ENCODE measurements at regions not wholly inside any gene's neighbourhood (a gene's known extent, or its start where the extent isn't known, plus 50 kb on each side); places are given as distances from the start of the nearest gene placed in this dataset.

DNA sequence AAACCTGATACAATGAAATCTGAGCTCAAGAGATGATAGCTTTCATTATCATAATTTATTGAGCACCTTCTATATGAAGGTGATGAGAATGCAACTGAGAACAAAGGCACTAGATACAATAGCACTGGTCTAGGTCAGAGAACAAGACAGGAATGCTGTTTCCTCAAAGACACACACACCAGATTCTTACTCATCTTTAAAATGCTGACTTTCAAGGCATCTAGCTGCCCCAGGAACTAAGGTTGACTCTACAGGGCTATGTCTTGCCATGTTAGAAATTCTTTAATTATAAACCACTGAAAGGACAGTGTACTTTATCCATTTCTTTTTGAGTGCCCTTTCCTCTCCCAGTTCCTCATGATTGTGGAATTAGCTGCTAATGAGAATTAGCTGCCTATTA lies 195.4 kb upstream of the RMST start:
- TF ChIP-seq TAF1 (IDR thresholded peaks at IDR 0.05; ENCODE audit: borderline replicate concordance, insufficient read depth, low read length) = no peak
- TF ChIP-seq POLR2AphosphoS5 (IDR thresholded peaks at IDR 0.05; ENCODE audit: low read depth, low read length) = no peak
- TF ChIP-seq SIN3A (IDR thresholded peaks at IDR 0.05; ENCODE audit: borderline replicate concordance, insufficient read depth, low read length) = no peak
- TF ChIP-seq FOXP2 (optimal IDR thresholded peaks at IDR 0.05; ENCODE audit: borderline replicate concordance, extremely low read depth, extremely low read length, insufficient read depth) = no peak
- TF ChIP-seq, protein P1, sequence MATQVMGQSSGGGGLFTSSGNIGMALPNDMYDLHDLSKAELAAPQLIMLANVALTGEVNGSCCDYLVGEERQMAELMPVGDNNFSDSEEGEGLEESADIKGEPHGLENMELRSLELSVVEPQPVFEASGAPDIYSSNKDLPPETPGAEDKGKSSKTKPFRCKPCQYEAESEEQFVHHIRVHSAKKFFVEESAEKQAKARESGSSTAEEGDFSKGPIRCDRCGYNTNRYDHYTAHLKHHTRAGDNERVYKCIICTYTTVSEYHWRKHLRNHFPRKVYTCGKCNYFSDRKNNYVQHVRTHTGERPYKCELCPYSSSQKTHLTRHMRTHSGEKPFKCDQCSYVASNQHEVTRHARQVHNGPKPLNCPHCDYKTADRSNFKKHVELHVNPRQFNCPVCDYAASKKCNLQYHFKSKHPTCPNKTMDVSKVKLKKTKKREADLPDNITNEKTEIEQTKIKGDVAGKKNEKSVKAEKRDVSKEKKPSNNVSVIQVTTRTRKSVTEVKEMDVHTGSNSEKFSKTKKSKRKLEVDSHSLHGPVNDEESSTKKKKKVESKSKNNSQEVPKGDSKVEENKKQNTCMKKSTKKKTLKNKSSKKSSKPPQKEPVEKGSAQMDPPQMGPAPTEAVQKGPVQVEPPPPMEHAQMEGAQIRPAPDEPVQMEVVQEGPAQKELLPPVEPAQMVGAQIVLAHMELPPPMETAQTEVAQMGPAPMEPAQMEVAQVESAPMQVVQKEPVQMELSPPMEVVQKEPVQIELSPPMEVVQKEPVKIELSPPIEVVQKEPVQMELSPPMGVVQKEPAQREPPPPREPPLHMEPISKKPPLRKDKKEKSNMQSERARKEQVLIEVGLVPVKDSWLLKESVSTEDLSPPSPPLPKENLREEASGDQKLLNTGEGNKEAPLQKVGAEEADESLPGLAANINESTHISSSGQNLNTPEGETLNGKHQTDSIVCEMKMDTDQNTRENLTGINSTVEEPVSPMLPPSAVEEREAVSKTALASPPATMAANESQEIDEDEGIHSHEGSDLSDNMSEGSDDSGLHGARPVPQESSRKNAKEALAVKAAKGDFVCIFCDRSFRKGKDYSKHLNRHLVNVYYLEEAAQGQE (IDR thresholded peaks at IDR 0.05; ENCODE audit: insufficient read depth in 1 of 2, low read depth in 2 of 2, low read length in 2 of 2) = no peak

DNA sequence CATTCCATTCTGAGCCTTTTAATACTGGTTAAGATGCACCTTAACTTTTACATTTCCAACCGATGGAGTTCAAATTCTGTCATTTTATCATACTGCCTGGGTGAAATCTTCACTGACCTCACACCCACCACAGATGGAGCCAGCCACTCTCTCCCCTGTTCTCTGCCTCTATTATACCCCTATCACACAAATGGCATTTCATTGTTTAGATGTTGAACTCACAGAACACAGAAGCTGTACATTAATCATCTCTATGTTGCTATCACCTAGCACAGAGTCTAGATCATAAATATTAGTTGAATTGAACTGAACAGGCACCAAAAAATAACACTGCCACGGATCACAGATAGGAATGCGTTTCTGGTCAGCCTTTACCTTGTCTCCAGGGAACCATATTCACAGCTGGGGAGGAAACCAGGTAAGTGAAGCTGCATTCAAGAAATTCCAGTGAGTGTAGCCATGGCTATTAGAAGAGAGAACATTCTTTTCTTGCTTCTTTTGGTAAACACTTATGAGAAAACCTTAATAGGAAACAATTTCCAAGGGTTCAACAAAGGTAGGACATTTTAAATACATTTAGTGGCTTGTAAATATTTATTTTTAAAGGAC lies 194.9 kb upstream of the RMST start:
- no peak for TF ChIP-seq FOXP2 (optimal IDR thresholded peaks at IDR 0.05; ENCODE audit: borderline replicate concordance, extremely low read depth, extremely low read length, insufficient read depth)
- TF ChIP-seq, protein P1 (IDR thresholded peaks at IDR 0.05; ENCODE audit: insufficient read depth in 1 of 2, low read depth in 2 of 2, low read length in 2 of 2) = no peak
- no peak for TF ChIP-seq SIN3A (IDR thresholded peaks at IDR 0.05; ENCODE audit: borderline replicate concordance, insufficient read depth, low read length)
- TF ChIP-seq TAF1 (IDR thresholded peaks at IDR 0.05; ENCODE audit: borderline replicate concordance, insufficient read depth, low read length) = no peak
- no peak for TF ChIP-seq POLR2AphosphoS5 (IDR thresholded peaks at IDR 0.05; ENCODE audit: low read depth, low read length)

DNA sequence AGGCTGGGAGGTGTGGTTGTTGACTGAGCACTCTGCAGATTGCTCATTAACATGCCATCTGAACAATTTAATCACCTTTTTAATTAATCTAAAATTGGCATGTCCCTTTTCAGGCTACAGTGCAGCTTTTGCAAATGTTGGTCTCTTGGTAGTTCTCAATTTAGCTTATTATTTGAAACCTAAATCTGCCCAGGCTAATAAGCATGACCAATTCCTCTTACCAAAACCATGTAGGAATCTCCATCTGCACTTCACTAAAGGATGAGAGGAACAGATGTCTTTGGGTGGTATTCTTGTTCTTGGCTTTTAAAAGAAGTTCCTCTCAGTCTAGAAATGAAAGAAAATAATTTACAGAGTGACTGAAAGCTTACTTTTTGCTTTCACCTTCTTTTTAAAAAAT lies 190.1 kb upstream of the RMST start:
- TF ChIP-seq SIN3A (IDR thresholded peaks at IDR 0.05; ENCODE audit: borderline replicate concordance, insufficient read depth, low read length) (no peak), FOXP2 (optimal IDR thresholded peaks at IDR 0.05; ENCODE audit: borderline replicate concordance, extremely low read depth, extremely low read length, insufficient read depth) (no peak), POLR2AphosphoS5 (IDR thresholded peaks at IDR 0.05; ENCODE audit: low read depth, low read length) (no peak), TAF1 (IDR thresholded peaks at IDR 0.05; ENCODE audit: borderline replicate concordance, insufficient read depth, low read length) (no peak)
- TF ChIP-seq, protein P1 (IDR thresholded peaks at IDR 0.05; ENCODE audit: insufficient read depth in 1 of 2, low read depth in 2 of 2, low read length in 2 of 2) = no peak

DNA sequence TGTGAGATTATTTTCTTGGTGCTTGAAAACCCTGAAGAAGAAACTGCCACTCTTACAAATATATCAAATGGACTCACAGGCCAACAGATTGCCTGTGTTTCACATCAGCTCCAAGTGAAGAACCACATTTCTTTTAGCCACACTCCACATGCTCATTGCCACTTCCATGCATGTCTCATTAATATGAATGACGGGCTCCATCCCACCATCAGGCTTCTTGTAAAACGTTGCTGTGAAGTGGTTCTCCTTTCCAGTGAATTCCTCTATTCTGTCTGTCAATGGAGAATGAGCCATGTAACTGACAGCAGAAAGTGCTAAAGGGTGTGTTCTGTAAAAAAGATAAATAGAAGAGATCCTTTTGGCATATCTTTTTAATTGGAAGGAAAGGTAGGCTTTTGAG lies 188.2 kb upstream of the RMST start:
- TF ChIP-seq, protein P1 (IDR thresholded peaks at IDR 0.05; ENCODE audit: insufficient read depth in 1 of 2, low read depth in 2 of 2, low read length in 2 of 2) = no peak
- TF ChIP-seq FOXP2 (optimal IDR thresholded peaks at IDR 0.05; ENCODE audit: borderline replicate concordance, extremely low read depth, extremely low read length, insufficient read depth) (no peak), TAF1 (IDR thresholded peaks at IDR 0.05; ENCODE audit: borderline replicate concordance, insufficient read depth, low read length) (no peak), POLR2AphosphoS5 (IDR thresholded peaks at IDR 0.05; ENCODE audit: low read depth, low read length) (no peak), SIN3A (IDR thresholded peaks at IDR 0.05; ENCODE audit: borderline replicate concordance, insufficient read depth, low read length) (no peak)
